ENCODE measurements at regions not wholly inside any gene's neighbourhood (a gene's known extent, or its start where the extent isn't known, plus 50 kb on each side); places are given as distances from the start of the nearest gene placed in this dataset.

GRCh38 chr1:229158927-229159326 lies 112.0 kb upstream of the RAB4A start:
- ATAC-seq (no peak), DNase-seq (no peak)
- H3K4me1 ChIP-seq = no peaks in the 10 kb centered on the region
- no peaks in the 10 kb centered on the region for H3K27me3 ChIP-seq
- in situ Hi-C loops (cut with MboI; ENCODE audit: low sequenced_read_pairs in 4 of 4) (no loop called here), intact Hi-C loops (cut with DNase I; ENCODE audit: low total_unique reads) (loop anchor here (5.0 kb wide), 1 partner anchor 492 kb away; no protein-coding TSS in a partner anchor)
- H3K27ac ChIP-seq = no peak overlapping the region
- no peak for TF ChIP-seq CTCF (IDR thresholded peaks at IDR 0.05 in 4 of 5, conservative IDR thresholded peaks at IDR 0.05 in 1 of 5)
- no peak overlapping the region for H3K4me3 ChIP-seq
- no peaks in the 10 kb centered on the region for H3K36me3 ChIP-seq
- H3K9me3 ChIP-seq = no peaks in the 10 kb centered on the region

GRCh38 chr1:229159668-229160544 lies 111.0 kb upstream of the RAB4A start:
- Histone ChIP-seq H3K4me3 (no peak overlapping the region), H3K27ac (no peak overlapping the region), H3K9me3 (no peaks in the 10 kb centered on the region), H3K36me3 (no peaks in the 10 kb centered on the region), H3K27me3 (no peaks in the 10 kb centered on the region), H3K4me1 (no peaks in the 10 kb centered on the region)
- DNase-seq = no peak
- in situ Hi-C loops (cut with MboI; ENCODE audit: low sequenced_read_pairs in 4 of 4) (no loop called here), intact Hi-C loops (cut with DNase I; ENCODE audit: low total_unique reads) (loop anchor here (5.0 kb wide), 1 partner anchor 493 kb away; no protein-coding TSS in a partner anchor)
- ATAC-seq = no peak
- no peak for TF ChIP-seq CTCF (IDR thresholded peaks at IDR 0.05 in 4 of 5, conservative IDR thresholded peaks at IDR 0.05 in 1 of 5)
- TF ChIP-seq POLR2A (IDR thresholded peaks at IDR 0.05) = no peak

DNA sequence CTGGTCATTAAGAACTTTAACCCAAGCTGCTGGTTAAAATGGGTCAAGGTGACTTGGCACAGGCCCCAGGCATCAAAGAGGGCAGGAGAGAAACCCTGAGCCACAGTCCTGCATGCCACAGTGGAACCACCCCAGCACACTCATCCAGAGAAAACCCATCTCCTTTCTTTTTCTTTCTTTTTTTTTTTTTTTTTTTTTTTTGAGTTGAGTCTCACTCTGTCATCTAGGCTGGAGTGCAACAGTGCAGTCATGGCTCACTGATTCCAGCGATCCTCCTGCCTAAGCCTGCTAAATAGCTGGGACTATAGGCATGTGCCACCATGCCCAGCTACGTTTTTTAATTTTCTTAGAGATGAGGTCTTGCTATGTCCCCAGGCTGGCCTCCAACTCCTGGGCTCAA lies 109.2 kb upstream of the RAB4A start:
- Histone ChIP-seq H3K36me3 (no peaks in the 10 kb centered on the region), H3K4me3 (no peak overlapping the region), H3K27me3 (no peaks in the 10 kb centered on the region), H3K4me1 (no peaks in the 10 kb centered on the region), H3K27ac (no peak overlapping the region), H3K9me3 (no peaks in the 10 kb centered on the region)
- no peak for DNase-seq
- no peak for ATAC-seq
- in situ Hi-C loops (cut with MboI; ENCODE audit: low sequenced_read_pairs in 4 of 4) = no loop called here
- intact Hi-C loops (cut with DNase I; ENCODE audit: low total_unique reads) = no loop called here
- TF ChIP-seq POLR2A (IDR thresholded peaks at IDR 0.05) = no peak
- no peak for TF ChIP-seq CTCF (IDR thresholded peaks at IDR 0.05 in 4 of 5, conservative IDR thresholded peaks at IDR 0.05 in 1 of 5)

DNA sequence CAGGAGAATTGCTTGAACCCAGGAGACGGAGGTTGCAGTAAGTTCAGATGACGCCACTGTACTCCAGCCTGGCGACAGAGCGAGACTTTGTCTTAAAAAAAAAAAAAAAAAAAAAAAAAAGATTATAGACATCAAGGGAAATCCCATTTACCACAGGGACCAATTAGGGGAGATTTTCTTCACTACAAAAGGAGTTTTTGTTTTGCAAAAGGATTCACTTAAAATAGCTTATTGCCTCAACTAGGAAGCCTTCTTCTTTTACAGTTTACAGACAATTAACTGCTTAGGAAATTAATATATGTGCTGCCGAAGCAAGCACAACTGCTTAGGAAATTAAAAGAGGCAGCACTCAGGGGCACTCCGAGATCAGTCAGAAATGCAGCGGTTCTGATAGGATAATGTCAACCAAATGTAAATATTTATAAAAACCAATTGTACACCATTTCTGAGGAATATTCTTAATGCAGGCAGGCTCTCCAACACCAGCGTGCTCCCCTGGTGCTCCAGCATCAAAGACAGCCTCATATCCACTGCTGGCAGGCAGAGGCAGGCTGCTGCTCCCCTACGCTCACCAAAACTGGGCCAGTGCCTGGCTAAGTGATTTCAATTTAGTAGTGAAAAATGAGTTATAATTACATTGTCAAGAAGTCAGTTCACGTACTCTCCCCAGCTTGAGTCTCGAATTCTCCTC lies 107.9 kb upstream of the RAB4A start:
- no peak overlapping the region for H3K4me3 ChIP-seq
- no peaks in the 10 kb centered on the region for H3K4me1 ChIP-seq
- intact Hi-C loops (cut with DNase I; ENCODE audit: low total_unique reads) (no loop called here), in situ Hi-C loops (cut with MboI; ENCODE audit: low sequenced_read_pairs in 4 of 4) (no loop called here)
- ATAC-seq (no peak), DNase-seq (no peak)
- H3K36me3 ChIP-seq = no peaks in the 10 kb centered on the region
- no peak overlapping the region for H3K27ac ChIP-seq
- TF ChIP-seq CTCF (IDR thresholded peaks at IDR 0.05 in 4 of 5, conservative IDR thresholded peaks at IDR 0.05 in 1 of 5) = no peak
- no peak for TF ChIP-seq POLR2A (IDR thresholded peaks at IDR 0.05)
- no peaks in the 10 kb centered on the region for H3K9me3 ChIP-seq
- H3K27me3 ChIP-seq = no peaks in the 10 kb centered on the region

Data from gastrocnemius medialis (tissue), 4 donors.